Stimulated activated CD4-positive, alpha-beta T cell treated with anti-CD3 and anti-CD28 coated beads, Interleukin-1b, Interleukin-23, amount 100 ng/mL, for 24 hours (primary cell): ENCODE measurements at regions not wholly inside any gene's neighbourhood (a gene's known extent, or its start where the extent isn't known, plus 50 kb on each side); places are given as distances from the start of the nearest gene placed in this dataset.

Experiments used
- DNase-seq, 4 experiments: peaks; one replicate each; pipeline ENCODE4 v3.0.0-alpha.2; 2020; ENCODE audit warnings: low read depth in 4 of 4, low spot score in 1 of 4

DNA sequence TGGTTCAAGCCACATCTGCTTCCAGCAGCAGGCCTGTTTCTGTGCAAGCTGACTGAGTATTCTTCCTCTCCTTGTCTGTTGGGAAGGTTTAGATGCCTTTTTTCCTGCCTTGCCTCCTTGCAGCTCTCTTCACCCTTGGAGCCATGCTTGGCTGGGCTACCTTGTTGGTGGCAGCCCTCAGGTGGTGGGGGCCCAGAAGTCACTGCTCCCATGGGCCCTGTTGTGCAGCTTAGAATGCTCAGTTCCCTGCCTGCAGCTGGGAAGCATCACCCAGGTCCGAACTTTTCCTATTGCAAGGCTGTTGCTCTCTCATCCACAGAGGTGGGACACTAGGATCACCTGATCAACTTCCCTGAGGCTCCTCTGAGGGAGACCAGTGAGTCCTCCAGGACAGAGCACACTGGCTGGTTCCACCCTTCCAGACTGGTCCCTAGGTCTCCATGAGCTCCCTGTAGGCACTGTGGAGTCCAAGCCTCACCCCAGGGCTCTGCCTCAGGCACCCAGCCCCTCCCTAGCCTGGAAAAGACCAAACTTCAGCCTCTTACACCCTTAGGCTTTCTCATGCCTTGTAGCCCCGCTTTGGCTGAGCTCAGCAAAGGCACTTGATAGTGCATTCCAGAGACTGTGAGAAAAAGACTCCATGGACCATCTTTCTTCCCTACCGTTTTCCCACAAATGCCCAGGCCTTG is 219.3 kb upstream of the SH3BP4 start:
- DNase-seq, result no peak

DNA sequence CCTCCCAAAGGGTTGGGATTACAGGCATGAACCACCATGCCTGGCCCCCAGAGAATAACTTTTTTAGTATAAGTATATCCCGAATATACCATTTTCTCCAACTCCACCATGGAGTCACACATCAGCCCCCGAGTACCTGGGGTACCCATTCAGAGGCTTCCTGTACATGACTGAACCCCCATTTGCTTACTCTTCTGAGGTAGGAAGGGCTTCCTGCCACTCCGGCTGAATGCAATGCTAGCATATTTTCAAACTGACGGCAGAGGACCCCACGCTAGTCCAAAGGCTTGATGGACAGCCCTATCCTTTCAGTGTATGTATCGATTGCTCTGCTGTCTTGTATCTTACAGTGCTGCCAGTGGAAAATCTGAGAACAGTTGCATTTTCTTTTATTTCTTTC is 220.6 kb upstream of the SH3BP4 start:
- DNase-seq, result no peak

DNA sequence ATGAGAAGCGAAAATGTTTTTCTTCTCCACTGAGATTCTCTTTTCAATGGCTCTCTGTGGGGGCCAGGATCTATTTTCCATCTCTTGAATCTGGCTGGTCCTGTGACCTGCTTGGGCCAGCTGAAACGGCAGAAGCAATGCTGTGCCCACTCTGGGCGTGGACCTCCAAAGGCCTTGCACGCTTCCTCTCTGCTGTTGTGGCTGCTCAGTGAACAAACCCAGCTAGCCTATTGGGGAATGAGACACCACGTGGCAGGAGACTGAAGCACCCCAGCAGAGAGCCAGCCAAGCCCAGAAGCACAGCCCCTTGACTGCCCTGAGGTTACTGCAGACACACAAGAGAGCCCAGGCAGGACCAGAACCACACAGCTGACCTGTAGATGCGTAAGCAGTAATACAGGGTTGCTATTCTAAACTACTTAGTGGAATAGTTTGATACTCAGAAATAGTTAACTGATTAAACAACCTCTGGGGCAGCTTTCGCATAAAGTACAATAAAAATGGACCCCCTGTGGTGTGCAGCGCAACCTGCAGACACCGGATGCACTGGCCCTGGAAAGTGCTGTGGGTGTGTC is 221.7 kb upstream of the SH3BP4 start:
- DNase-seq, result no peak

DNA sequence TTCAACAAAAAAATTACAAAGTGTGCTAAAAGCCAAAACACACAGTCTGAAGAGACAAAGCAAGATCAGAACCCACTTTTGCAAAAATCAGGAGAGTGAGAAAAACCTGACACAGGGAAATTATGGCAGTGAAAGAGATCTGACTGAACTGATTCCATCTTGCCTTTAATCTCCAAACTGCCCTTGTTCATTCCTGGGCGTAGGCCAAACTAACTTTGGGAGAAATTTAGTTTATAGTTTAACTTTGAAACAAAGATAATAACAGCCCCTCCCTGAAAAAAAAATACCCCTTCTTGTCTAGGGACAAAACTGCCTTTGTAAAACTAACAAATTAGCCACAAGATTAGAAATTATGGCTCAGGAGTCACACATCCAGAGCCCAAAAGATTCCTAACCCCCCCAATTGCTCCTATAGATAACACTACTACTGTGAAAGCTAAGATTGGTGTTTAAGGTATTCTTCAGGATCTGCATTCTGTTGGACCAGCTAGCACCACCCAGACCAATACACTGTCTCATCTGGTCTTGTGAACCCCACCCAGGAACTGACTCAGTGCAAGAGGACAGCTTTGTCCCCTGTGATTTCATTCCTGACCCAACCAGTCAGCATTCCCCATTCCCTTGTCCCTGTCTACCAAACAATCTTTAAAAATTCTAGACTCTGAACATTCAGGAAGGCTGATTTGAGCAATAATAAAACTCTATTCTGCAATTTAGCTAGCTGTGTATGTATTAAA is 226.1 kb upstream of the SH3BP4 start:
- no peak for DNase-seq

DNA sequence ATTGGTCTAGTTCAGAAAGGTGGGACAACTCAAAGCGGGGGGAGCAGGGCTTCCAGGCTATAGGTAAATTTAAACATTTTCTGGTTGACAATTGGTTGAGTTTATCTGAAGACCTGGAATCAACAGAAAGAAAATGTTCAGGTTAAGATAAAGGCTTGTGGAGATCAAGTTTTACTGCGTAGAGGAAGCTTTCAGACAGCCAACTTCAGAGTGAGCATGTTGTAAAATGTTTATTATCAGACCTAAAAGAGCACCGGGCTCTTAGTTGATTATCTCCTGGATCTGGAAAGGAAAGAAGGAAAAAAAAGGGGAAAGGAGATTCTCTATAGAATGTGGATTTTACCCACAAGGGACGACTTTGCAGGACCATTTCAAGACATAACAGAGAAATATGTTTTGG is 227.0 kb upstream of the SH3BP4 start:
- DNase-seq, result no peak

DNA sequence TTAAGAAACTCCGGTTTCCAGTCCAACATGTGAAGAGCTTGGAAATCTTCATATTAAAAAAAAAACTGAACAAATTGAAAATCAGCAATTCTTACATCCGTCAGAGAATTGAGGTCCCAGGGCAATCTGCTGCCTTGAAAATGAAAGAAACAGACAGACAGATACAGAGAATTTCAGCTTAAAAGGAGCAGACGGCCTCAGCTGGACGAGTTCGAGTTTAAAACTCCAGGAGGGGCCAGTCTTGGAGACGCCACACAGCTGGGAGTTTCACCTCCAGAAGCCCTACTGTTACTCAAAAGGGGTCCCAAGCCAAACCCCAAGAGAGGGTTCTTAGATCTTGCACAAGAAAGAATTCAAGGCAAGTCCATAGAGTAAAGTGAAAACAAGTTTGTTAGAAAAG is 226.5 kb upstream of the ARL4C start:
- DNase-seq, result no peak

DNA sequence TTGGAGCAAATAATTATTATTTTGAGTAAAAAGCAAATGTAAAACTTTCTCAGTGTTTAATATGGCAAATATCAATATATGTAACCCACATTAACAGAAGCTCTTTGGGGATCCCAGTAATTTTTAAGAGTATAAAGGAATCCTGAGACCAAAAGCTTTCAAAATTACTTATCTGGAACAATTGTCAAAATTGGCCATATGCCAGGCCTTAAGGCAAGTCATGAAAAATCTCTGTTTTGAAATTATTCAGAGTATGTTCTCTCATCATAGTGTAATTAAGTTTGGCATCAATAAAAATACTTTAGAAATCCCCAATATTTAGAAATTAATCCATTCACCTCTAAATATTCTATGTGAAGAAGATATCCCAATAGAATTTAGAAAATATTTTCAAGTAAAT is 225.3 kb upstream of the ARL4C start:
- no peak for DNase-seq

DNA sequence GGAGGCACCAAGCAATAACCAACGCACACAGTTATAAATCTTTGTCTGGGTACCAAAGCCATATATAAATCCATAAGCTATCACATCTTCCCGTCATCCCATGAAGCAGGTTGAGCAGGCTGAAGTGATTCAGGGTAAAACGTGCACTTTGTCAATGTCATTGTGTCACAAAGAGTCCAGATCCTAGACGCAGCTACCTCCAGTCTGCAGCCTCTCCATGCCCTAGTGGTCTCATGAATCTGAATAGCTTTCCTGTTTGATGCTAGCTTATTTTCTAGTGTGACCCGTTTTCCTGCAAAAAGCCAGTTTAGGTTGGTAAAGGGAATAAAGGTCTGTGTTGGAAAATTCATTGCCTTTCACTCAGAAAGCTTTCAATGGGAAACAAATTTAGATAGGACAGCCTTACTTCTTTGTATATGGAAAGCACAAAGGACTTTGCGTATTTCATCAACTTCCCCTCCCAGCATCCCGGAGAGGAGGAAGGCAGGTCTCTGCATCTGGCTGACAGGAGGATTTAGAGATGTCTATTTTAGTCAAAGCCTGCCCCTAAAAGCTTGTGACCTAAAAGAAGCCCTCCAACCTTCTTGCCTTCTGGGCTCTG is 222.3 kb upstream of the ARL4C start:
- DNase-seq, result no peak

DNA sequence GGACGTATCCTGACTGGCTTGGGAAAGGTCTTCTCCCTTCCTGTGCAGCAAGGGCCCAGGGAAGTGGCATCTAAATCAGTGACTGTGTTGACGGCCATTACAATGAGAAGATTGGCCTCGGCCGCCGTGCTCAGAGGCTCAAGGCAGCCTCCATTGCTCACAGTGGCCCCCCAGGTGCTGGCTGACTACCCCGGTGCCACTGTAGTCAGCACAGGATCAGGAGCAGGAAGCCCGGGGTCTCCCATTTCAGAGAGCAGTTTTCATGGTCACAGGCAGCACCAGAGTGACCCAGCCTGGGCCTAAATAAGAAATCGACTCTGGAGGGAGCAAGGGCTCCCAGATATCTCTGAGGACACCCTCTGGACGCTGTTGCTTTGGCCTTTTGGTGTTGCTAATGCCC is 219.4 kb upstream of the ARL4C start:
- no peak for DNase-seq

DNA sequence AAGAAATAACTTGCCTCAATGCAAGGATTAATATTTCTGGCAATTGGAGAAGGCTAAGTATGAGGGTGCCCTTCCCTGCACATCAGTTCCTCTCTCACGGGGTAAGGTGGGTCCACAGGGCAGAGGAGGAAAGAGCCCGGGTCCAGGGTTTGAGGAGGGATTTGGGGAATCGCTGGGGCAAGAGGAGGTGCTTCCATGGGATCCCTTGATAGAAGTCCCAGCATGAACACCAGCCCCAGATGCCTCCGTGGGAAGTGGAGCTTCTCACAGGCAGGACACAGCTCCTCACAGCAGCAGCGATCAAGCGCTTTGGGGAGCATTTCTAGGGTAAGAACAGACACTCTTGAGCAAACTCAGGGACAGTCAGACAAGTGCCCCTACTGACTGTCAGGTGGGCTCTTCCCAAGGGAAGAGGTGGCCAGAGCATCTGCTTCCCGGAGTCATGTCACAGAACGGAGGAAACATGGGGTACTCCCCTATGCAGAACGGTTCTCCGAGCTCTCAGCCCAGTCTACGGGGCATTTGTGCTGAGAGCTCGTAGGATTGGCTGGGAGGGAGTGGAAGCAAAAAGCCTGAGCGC is 218.9 kb upstream of the ARL4C start:
- no peak for DNase-seq

DNA sequence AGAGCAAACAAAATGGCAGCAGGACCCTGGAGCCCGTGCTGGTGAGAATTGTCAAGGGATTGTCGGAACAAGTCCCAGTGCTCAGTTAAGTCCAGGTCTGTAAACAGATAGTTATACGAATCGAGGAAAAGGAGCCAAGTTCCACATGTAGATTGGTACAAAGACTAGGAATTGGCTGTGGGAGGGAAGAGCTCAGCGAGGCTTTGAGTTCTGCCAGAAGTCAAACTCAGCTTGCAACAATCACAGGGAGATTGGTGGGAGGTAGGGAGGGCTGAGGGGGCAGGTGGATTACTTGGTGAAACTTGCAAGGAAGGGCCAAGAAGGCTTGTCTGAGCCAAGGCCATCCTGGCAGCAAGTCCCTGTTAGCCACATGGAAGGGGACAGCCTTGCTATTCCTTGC is 217.8 kb upstream of the ARL4C start:
- DNase-seq, result no peak

DNA sequence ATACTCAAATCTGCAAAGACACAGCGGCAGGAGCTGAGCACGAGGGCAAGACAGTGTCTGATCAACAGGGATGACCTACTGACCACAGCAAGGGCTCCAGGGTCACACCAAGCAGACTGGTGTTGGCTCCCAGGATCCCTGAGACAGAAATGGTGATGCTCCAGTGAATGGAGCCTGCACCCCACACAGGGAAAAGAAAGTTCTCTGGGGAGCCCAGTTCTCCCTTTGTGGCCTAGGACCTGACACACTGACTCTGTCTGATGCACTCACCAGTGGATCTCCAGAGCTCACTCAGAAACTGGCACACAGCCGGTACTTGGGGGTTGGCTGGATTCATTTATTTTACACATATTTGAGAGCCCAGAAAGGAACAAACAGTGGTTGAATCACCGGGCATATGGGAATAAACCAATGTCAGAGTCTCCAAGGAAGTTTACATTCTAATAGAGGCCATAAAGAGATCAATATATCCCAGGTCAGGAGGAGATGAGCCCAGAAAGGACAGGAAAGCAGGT is 215.6 kb upstream of the ARL4C start:
- DNase-seq, result no peak

DNA sequence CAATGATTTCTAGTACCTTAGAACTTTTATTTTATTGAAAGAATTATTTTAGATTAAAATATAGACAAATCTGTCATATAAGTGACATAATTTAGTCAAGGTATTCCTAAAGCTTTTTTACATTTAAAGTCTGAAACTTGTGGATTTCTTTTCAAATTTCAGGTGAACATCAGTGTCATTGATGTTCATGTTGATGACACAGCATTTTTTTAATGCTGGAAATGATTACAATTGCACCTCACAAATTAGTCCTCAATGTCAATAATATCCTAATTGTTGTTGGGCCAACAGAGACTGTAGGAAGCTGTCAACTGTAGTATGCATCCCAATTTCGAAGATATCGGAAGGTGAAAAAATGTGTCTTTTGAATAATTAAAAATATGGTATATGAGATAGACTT is 214.4 kb upstream of the ARL4C start:
- no peak for DNase-seq

DNA sequence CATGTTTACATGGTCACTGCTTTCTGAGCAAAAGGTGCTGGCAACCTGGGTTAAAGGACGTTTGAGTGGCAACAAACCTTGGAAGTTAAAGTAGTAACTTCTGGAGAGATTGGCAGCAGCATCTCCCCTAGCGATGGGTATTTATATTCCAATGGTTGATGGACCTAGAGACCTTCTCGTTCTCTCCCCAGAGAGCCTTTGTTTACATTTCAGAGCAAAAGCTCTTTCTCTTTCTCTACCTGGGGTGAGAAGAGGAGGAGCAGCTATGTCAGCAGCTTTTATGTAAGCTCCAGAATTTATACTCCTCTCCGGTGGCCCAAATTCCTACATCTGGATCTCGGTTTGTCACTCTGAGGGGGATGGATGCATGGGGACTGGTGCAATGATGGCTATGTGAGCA is 213.7 kb upstream of the ARL4C start:
- DNase-seq, result no peak

DNA sequence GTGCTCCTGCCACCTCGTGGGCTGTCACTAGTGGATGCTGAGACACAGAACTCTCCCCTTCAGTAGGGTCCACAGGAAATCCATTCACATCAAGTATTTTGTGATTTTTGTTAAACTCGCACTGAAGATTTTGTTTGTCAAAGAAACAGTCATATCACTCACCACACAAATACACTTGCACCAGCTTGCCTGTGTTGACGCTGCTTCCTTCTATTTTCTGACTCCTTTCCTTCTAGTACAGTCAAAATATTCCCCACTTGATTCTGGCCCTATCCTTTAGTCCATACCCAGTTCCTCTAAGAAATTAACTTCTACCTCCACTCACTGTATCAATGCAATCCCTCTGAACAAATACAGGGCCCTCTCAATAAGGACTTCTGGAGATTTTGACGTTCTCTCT is 213.2 kb upstream of the ARL4C start:
- no peak for DNase-seq

DNA sequence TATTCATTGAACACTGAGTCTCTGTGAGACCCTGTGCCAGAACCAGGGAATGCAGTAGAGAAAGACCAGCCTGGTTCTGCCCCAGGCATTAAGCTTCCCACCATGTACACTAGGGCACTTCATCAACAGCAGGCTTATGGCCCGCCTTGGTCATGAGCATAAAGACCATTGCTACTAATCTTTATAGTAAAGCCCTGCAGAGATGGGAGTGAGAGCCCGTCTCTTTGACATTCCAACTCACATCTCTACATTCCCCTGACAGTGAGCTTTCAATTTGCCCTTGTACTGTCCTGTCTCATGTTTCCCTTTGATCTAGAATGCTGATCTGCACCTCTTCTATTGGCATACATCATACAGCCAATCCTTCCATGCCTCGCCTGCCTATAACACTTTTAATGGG is 211.8 kb upstream of the ARL4C start:
- no peak for DNase-seq

DNA sequence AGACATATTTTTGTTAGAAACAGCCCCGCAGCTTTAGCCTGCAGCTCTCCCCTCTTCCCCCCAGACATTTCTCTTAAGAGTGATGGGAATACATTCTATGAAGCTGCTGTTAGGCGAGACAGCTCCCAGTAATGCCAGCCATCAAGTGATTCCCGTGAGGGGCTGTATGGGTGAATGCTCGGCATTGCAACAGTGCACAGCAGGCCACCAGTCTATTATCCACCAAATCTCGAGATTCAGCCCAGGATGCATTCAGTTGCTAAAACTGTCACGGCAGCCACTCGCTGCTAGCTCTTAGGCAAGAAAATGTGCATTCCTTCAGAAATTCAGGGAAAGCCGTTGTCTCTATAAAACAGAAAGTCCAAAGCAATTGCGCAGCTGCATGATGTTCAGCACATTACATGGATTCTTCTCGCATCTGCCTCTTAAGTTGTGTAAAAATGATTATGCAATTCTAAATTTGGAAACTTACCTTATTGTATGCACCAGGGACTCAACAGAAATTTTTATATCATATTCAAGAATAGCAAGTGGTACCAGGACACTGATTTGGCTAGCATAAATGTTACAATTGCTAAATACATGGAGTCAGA is 211.3 kb upstream of the ARL4C start:
- no peak for DNase-seq

DNA sequence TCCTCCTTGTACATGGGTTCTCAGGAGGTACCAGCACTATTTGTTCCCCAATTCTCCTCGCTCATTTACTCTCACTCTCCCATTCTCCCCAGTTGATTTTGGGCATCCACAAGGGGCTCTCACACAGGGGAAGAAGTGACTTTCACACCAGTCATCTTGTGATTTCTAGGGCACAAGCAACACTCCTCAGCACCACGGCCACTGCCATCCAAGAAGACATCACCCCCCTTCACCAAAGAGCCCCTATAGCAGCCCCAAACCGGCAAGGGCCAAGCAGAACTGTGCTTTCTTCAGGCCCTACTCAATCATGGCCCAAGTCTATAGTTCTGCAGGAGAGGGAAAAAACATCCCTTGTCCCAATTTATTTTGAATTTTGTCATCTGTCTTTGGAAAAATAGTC is 209.2 kb upstream of the ARL4C start:
- no peak for DNase-seq

DNA sequence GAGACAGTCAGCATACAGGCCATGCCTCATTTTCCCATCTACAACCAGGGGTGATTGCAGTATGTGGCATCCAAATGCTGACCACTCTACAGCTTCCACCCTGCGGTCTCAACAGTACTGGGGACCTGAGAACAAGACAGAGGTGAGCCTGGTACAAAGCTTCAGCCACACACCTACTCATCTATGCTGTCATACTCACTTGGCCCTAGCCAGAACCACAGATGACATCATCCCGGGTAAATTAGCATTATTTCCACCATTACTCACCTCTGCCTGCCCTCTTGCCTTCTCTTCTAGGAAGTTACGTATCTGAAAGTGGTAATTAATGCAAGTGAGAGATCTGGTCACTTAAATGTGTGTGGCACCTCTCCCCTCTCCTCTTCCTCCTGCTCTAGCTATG is 208.2 kb upstream of the ARL4C start:
- no peak for DNase-seq

DNA sequence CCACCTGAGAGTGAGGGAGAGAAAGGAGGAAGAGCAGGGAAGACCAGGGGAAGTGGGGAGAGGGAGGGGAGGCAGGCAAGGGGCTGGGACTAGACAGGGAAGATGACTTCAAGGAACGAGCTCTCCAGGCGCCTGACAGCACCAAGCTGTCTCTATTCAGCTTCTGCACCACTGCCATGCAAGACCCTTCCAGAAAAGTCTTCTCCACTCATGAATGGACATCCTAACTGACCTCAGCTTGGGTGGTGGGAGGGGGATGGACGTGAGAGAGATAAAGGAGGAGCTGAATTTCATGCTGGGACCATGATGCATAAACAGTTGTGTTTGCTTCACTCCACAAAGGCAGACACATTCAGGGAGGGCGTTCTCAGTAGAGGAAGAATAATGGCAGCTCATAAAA is 206.4 kb upstream of the ARL4C start:
- DNase-seq, result no peak

DNA sequence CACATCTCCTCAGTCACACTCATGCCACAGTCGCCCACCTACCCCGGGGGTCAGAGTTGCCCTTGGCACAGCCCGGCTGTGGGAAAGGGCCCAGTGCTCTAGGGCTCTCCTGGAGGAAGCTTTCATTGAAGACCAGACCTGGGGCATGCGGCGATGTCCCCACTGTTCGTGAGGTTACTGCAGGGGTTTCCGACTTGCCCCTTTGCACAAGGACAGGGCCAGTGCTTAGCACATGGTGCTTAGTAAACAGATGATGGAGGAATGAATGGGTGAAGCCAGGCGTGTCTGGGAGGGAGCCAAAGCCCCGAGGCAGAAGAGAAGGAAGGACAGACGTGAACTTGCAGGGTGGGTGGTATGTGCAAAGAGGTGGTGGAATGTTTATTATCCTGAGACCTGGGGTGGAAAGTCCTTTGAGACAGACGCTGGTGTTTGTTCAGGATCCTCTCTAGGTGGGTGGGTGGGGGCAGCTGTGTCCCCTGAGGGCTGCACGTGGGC is 205.9 kb upstream of the ARL4C start:
- DNase-seq, result no peak
